LNCaP clone FGC (cell line): ENCODE measurements at regions not wholly inside any gene's neighbourhood (a gene's known extent, or its start where the extent isn't known, plus 50 kb on each side); places are given as distances from the start of the nearest gene placed in this dataset.

Experiments used
- DNase-seq: peaks from one replicate; pipeline ENCODE4 v3.0.0-alpha.2; 2011; ENCODE audit warnings: low read depth
- H3K4me3 ChIP-seq: 2 replicates; pipeline ENCODE4 v1.5.1; 2011; ENCODE audit warnings: mild to moderate bottlenecking, low read depth, low read length, control low read depth
- TF ChIP-seq, protein P1 (sequence below): IDR thresholded peaks from 2 replicates; pipeline ENCODE4 v1.5.1; 2012; ENCODE audit warnings: mild to moderate bottlenecking; ENCODE audit not compliant: control insufficient read depth, insufficient read depth; ENCODE audit errors: extremely low read depth

DNA sequence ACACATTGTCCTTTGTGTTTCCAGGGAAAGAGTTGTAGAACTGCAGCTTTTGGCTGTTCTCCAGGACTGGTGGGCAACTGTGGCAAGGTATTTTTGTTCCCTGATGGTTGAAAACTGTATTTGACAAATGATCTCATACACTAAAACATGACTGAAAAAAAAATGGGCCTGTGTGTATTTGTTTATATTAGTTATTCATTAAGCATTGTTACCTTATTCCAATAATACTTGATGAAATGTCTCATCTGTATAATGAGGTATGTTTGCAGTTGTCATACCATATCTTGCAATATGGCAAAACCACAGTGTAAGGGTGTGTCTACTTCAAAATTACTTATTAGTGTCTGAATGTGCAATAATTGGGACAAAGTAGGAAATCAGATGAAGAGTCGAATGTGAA is 479.4 kb upstream of the NOVA1 start:
- TF ChIP-seq, protein P1, sequence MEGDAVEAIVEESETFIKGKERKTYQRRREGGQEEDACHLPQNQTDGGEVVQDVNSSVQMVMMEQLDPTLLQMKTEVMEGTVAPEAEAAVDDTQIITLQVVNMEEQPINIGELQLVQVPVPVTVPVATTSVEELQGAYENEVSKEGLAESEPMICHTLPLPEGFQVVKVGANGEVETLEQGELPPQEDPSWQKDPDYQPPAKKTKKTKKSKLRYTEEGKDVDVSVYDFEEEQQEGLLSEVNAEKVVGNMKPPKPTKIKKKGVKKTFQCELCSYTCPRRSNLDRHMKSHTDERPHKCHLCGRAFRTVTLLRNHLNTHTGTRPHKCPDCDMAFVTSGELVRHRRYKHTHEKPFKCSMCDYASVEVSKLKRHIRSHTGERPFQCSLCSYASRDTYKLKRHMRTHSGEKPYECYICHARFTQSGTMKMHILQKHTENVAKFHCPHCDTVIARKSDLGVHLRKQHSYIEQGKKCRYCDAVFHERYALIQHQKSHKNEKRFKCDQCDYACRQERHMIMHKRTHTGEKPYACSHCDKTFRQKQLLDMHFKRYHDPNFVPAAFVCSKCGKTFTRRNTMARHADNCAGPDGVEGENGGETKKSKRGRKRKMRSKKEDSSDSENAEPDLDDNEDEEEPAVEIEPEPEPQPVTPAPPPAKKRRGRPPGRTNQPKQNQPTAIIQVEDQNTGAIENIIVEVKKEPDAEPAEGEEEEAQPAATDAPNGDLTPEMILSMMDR = no peak
- no peak for DNase-seq
- H3K4me3 ChIP-seq = no peak overlapping the region

DNA sequence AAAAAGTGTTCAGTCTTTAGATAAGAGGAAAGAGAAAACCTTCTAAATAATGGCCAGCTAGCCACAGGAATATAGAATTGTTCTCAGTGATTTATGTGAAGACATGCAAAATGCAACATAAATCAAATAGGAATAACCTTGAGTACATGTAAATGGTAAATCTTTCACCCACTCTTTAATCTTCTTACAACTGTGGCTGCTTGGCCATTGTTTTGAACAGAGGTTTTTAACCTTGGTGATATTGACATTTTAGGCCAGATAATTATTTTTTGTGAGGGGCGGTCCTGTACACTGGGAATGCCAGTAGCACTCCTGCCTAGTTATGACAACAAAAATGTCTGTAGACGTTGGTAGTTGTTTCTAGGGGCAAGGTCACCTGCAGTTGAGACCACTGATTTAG is 479.9 kb upstream of the NOVA1 start:
- DNase-seq = no peak
- no peak overlapping the region for H3K4me3 ChIP-seq
- TF ChIP-seq, protein P1 = no peak

DNA sequence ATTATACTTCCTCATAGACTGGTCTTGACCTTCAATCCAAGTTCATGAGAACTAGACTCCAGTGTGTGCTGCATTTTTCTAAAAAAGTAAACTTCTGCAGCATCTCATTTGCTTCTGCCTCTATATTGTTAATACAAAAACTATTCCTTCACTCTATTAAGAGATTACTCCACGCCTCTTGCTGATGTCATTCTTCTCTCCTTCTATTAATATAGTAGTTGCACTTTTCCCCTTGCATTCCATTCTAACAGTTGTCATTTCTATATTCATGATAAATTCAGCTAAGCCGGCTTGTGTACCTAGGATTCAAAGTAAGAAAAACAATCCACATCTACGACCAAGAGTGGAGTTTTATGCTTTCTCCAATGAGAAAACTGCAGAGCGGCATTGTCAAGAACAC is 480.4 kb upstream of the NOVA1 start:
- H3K4me3 ChIP-seq = no peak overlapping the region
- DNase-seq = no peak
- TF ChIP-seq, protein P1 = no peak

DNA sequence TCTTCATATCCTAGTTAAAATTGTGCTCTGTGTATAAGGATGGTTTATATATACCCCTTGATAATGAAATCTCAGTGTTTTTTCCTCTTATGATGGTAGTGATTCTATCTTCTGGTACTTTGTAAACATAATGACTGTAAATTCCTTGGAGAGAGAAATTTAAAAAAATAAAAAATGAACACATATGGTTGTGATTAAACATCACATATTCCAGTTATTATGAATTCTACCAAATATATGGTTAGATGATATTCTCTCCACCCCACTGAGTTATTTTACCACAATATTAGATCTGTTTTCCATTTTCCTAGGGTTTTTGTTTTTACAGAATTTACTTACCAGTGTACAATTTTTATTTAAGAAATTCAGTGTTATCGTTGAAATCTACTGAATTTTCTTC is 481.9 kb upstream of the NOVA1 start:
- TF ChIP-seq, protein P1 = no peak
- H3K4me3 ChIP-seq = no peak overlapping the region
- no peak for DNase-seq

DNA sequence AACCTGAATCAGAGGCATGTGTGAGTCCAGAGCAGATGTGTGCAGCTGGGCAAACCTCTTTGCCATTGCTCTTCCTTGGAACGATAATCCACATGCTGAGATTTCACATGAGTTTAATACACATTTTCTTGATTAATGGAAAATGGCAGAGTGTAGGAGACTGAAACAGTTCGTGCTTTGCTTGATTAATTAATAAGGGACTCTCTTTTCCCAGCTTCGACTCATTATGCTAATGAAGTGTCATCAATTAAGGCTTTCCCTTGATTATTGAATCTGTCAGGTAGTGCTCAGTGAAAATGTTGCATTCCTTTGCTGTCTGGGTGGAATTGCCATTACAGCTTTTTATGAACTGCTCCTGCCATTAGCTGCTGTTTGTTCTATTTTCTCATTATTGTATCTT is 487.7 kb upstream of the NOVA1 start:
- H3K4me3 ChIP-seq = no peak overlapping the region
- DNase-seq = no peak
- TF ChIP-seq, protein P1 = no peak

DNA sequence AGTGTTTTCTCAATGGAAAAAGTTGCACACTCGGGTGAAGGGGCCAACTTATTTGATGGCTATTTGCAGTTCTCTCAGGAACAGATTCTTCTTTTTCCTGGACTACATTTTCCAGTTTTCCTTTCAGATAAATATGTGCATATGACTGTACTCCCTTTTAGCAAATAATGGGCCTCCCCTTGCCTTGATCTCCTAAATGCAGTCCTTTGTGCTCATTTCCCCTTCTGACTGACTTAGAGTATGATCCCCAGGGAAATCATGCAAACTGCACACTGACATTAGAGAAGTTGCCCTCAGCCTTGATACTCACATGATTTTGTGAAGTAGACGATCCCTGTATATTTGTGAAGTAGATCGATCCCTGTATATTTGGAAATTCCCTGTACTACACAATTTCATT is 492.9 kb upstream of the NOVA1 start:
- TF ChIP-seq, protein P1 = no peak
- no peak overlapping the region for H3K4me3 ChIP-seq
- no peak for DNase-seq

DNA sequence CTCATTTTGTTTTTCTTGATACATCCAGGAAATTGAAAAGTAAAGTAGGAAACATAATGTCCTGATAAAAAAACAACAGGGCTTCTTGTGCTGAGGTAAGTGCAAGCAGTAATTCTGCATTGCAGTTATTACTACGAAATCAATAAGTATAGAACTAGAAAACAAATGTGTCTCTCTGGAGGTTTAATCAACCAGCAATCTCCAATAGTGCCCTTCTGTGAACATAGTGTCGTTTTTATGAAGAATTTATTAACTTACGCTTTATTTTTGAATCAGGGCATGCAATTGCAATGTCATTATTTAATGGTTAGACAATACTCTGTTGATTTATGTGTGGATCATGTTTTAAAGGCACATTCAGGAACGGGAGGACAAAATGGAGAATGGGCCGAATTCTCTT is 494.1 kb upstream of the NOVA1 start:
- no peak overlapping the region for H3K4me3 ChIP-seq
- TF ChIP-seq, protein P1 = no peak
- no peak for DNase-seq
